ENCODE measurements at regions not wholly inside any gene's neighbourhood (a gene's known extent, or its start where the extent isn't known, plus 50 kb on each side); places are given as distances from the start of the nearest gene placed in this dataset.

DNA sequence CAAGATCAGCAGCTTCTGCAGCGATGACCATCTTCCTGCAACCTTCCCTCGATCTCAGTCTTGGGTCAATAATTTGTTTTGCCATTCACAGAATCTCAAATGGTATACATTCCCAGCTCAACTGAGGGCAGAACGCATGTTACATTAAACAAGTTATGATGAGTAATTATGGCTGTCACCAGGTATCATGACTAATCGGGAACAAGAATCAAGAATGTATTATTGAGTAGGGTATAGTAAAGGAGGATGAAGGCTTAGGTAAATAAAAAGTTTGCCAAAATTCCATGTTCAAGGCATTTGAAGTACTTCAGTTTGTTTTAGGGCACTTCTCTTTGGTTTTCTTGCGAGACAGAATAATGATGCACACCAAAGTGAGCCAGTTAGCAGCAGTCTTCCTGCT, 194.1 kb downstream of the SH2D1A start (continued):
- TF ChIP-seq, protein P1, sequence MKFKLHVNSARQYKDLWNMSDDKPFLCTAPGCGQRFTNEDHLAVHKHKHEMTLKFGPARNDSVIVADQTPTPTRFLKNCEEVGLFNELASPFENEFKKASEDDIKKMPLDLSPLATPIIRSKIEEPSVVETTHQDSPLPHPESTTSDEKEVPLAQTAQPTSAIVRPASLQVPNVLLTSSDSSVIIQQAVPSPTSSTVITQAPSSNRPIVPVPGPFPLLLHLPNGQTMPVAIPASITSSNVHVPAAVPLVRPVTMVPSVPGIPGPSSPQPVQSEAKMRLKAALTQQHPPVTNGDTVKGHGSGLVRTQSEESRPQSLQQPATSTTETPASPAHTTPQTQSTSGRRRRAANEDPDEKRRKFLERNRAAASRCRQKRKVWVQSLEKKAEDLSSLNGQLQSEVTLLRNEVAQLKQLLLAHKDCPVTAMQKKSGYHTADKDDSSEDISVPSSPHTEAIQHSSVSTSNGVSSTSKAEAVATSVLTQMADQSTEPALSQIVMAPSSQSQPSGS (CRISPR knock-in tag; IDR thresholded peaks at IDR 0.05): no peak
- TF ChIP-seq CREB3 (tag; conservative IDR thresholded peaks at IDR 0.05; ENCODE audit: low read depth): no peak
- no peak for TF ChIP-seq ELK1 (CRISPR knock-in tag; IDR thresholded peaks at IDR 0.05)
- TF ChIP-seq ARID3A (IDR thresholded peaks at IDR 0.05; ENCODE audit: borderline replicate concordance, low read depth, low read length): no peak
- TF ChIP-seq, protein P2, sequence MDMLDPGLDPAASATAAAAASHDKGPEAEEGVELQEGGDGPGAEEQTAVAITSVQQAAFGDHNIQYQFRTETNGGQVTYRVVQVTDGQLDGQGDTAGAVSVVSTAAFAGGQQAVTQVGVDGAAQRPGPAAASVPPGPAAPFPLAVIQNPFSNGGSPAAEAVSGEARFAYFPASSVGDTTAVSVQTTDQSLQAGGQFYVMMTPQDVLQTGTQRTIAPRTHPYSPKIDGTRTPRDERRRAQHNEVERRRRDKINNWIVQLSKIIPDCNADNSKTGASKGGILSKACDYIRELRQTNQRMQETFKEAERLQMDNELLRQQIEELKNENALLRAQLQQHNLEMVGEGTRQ (CRISPR knock-in tag; IDR thresholded peaks at IDR 0.05): no peak

Measured in K562 (cell line).